Breast epithelium (tissue), 4 donors: ENCODE measurements at regions not wholly inside any gene's neighbourhood (a gene's known extent, or its start where the extent isn't known, plus 50 kb on each side); places are given as distances from the start of the nearest gene placed in this dataset.

ENCODE experiments used
- DNase-seq, 2 donors: peaks; one replicate each; pipeline ENCODE4 v3.0.0-alpha.2; 2019; ENCODE audit warnings: low spot score in 2 of 2
- H3K27ac ChIP-seq, 2 donors: fragments of 200-600 bp; sonication (generic) in 1 of 2; one replicate each; pipeline ENCODE4 v1.5.1; 2016 to 2019; ENCODE audit warnings: mild to moderate bottlenecking in 1 of 2
- H3K27me3 ChIP-seq, 2 donors: fragments of 200-600 bp; sonication (generic) in 1 of 2; one replicate each; pipeline versions ENCODE4 v1.5.1 to v1.6.0; 2017 to 2019; ENCODE audit warnings: control low read depth in 1 of 2, mild to moderate bottlenecking in 1 of 2
- H3K36me3 ChIP-seq: fragments of 200-600 bp; one replicate; pipeline ENCODE4 v1.5.1; 2019
- H3K4me1 ChIP-seq, 2 donors: fragments of 200-600 bp; sonication (generic); one replicate each; pipeline ENCODE4 v1.5.1; 2016 to 2019; ENCODE audit warnings: control low read depth in 1 of 2
- H3K4me3 ChIP-seq, 3 donors: fragments of 200-600 bp; sonication (generic); 1 replicate in 2 of 3; 2 replicates in 1 of 3; pipeline ENCODE4 v1.5.1; 2016 to 2019; ENCODE audit warnings: mild to moderate bottlenecking in 3 of 3, moderate library complexity in 2 of 3
- H3K9me3 ChIP-seq, 2 donors: fragments of 200-600 bp; sonication (generic) in 1 of 2; one replicate each; pipeline ENCODE4 v1.5.1; 2016 to 2019; ENCODE audit warnings: control low read depth in 1 of 2
- CTCF ChIP-seq, 3 donors: fragments of 450-650 bp; IDR thresholded peaks; one replicate each; pipeline ENCODE4 v1.5.1; 2016 to 2017; ENCODE audit warnings: antibody characterized with exemption in 3 of 3, mild to moderate bottlenecking in 3 of 3, moderate library complexity in 3 of 3
- POLR2A ChIP-seq: fragments of 450-650 bp; IDR thresholded peaks from one replicate; pipeline ENCODE4 v1.6.1; 2016; ENCODE audit warnings: antibody characterized with exemption, mild to moderate bottlenecking, moderate library complexity
- POLR2AphosphoS5 ChIP-seq, 3 donors: sonication (generic); formaldehyde crosslinking; IDR thresholded peaks; one replicate each; pipeline ENCODE4 v1.6.1; 2017; ENCODE audit warnings: antibody characterized with exemption in 3 of 3
- intact Hi-C: fragments of 100-400 bp; cut with DNase I; formaldehyde crosslinking; loops from one replicate; pipeline ENCODE4 v1.15.1; 2023; ENCODE audit warnings: low total_unique reads

GRCh38 chr3:159609625-159610024 is 379.0 kb upstream of the IL12A start:
- Histone ChIP-seq H3K27ac (no peak overlapping the region), H3K4me1 (no peaks in the 10 kb centered on the region), H3K9me3 (no peaks in the 10 kb centered on the region), H3K36me3 (no peaks in the 10 kb centered on the region), H3K4me3 (no peak overlapping the region), H3K27me3 (no peaks in the 10 kb centered on the region)
- intact Hi-C loops = no loop called here
- no peak for DNase-seq
- TF ChIP-seq POLR2A = no peak
- no peak for TF ChIP-seq CTCF (IDR thresholded peaks at IDR 0.05)
- no peak for TF ChIP-seq POLR2AphosphoS5 (IDR thresholded peaks at IDR 0.05)

GRCh38 chr3:159616234-159616825 is 372.3 kb upstream of the IL12A start:
- H3K4me1 ChIP-seq = no peaks in the 10 kb centered on the region
- TF ChIP-seq POLR2A (no peak), CTCF (IDR thresholded peaks at IDR 0.05) (peak in 2 of 3 donors; percentile 30 to 32), POLR2AphosphoS5 (IDR thresholded peaks at IDR 0.05) (no peak)
- H3K36me3 ChIP-seq = no peaks in the 10 kb centered on the region
- H3K27ac ChIP-seq = no peak overlapping the region
- H3K4me3 ChIP-seq = no peak overlapping the region
- H3K9me3 ChIP-seq = no peaks in the 10 kb centered on the region
- no peak for DNase-seq
- intact Hi-C loops = no loop called here
- no peaks in the 10 kb centered on the region for H3K27me3 ChIP-seq

- Histone ChIP-seq H3K36me3 (no peaks in the 10 kb centered on the region), H3K27me3 (no peaks in the 10 kb centered on the region), H3K9me3 (no peaks in the 10 kb centered on the region), H3K4me3 (no peak overlapping the region), H3K27ac (no peak overlapping the region), H3K4me1 (no peaks in the 10 kb centered on the region)
- DNase-seq = no peak
- TF ChIP-seq POLR2AphosphoS5 (IDR thresholded peaks at IDR 0.05) (no peak), POLR2A (no peak), CTCF (IDR thresholded peaks at IDR 0.05) (no peak)
- intact Hi-C loops = no loop called here
These were observed 369.2 kb upstream of the IL12A start for GRCh38 chr3:159619341-159619885.

DNA sequence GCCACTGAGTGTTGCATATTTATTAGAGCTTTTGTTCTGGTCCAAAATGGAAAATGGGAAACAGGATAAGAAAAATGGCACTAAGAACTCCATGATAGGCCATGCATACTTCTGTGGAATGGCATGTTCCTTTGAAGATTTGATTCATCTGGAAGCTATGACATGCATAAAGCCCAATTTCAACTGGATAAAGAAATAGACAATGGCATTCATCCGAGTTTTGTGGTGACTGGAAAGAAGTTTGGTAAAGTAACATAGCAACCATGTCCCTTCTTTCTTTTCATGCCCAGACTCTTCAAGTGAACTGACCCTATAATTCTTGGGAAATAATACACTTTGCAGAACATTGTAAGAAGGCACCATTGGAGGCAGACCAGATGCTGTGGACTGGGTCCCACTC is 368.4 kb upstream of the IL12A start:
- no peak for TF ChIP-seq CTCF (IDR thresholded peaks at IDR 0.05)
- no peak for TF ChIP-seq POLR2A
- DNase-seq = no peak
- Histone ChIP-seq H3K27me3 (no peaks in the 10 kb centered on the region), H3K27ac (no peak overlapping the region), H3K4me3 (no peak overlapping the region), H3K36me3 (no peaks in the 10 kb centered on the region), H3K9me3 (no peaks in the 10 kb centered on the region), H3K4me1 (no peaks in the 10 kb centered on the region)
- intact Hi-C loops = no loop called here

- Histone ChIP-seq H3K36me3 (no peaks in the 10 kb centered on the region), H3K27ac (no peak overlapping the region), H3K4me1 (no peaks in the 10 kb centered on the region), H3K4me3 (no peak overlapping the region), H3K27me3 (no peaks in the 10 kb centered on the region), H3K9me3 (no peaks in the 10 kb centered on the region)
- intact Hi-C loops = no loop called here
- TF ChIP-seq POLR2AphosphoS5 (IDR thresholded peaks at IDR 0.05) = no peak
- TF ChIP-seq POLR2A = no peak
- TF ChIP-seq CTCF (IDR thresholded peaks at IDR 0.05) = no peak
- no peak for DNase-seq
These were observed 367.8 kb upstream of the IL12A start for GRCh38 chr3:159620873-159621272.
